H9 (cell line): ENCODE measurements at regions not wholly inside any gene's neighbourhood (a gene's known extent, or its start where the extent isn't known, plus 50 kb on each side); places are given as distances from the start of the nearest gene placed in this dataset.

Experiments
- DNase-seq: peaks from one replicate; pipeline ENCODE4 v3.0.0-alpha.2; 2017
- H2AFZ ChIP-seq: one replicate; pipeline ENCODE4 v1.6.1; 2013; ENCODE audit warnings: mild to moderate bottlenecking, low read length, control low read depth, moderate library complexity
- H2AK5ac ChIP-seq: 2 replicates; pipeline ENCODE4 v1.6.1; 2013; ENCODE audit warnings: low read length, control low read depth, mixed read lengths; ENCODE audit not compliant: insufficient read length
- H2BK120ac ChIP-seq: one replicate; pipeline ENCODE4 v1.6.1; 2013; ENCODE audit warnings: low read depth, mild to moderate bottlenecking, low read length, control low read depth, inconsistent platforms; ENCODE audit not compliant: poor library complexity, severe bottlenecking
- H2BK12ac ChIP-seq: 2 replicates; pipeline ENCODE4 v1.6.1; 2013; ENCODE audit warnings: low read length, control low read depth, mixed read lengths, low read depth; ENCODE audit not compliant: insufficient read length
- H2BK15ac ChIP-seq: 2 replicates; pipeline ENCODE4 v1.6.1; 2013; ENCODE audit warnings: low read depth, low read length, control low read depth
- H2BK20ac ChIP-seq: one replicate; pipeline ENCODE4 v1.6.1; 2013; ENCODE audit warnings: low read depth, mild to moderate bottlenecking, low read length, control low read depth, inconsistent platforms; ENCODE audit not compliant: poor library complexity, severe bottlenecking
- H2BK5ac ChIP-seq: 2 replicates; pipeline ENCODE4 v1.6.1; 2013; ENCODE audit warnings: low read length, control low read depth, mixed read lengths; ENCODE audit not compliant: insufficient read length
- H3K14ac ChIP-seq: 2 replicates; pipeline ENCODE4 v1.6.1; 2013; ENCODE audit warnings: low read length, control low read depth; ENCODE audit not compliant: insufficient read depth
- H3K18ac ChIP-seq: 2 replicates; pipeline ENCODE4 v1.6.1; 2013; ENCODE audit warnings: low read depth, mild to moderate bottlenecking, mixed read lengths, low read length, control low read depth; ENCODE audit not compliant: insufficient read length
- H3K23ac ChIP-seq: 2 replicates; pipeline ENCODE4 v1.6.1; 2013; ENCODE audit warnings: low read length, control low read depth, mixed read lengths, low read depth; ENCODE audit not compliant: insufficient read length
- H3K23me2 ChIP-seq: 2 replicates; pipeline ENCODE4 v1.6.1; 2013; ENCODE audit warnings: low read depth, mild to moderate bottlenecking, mixed read lengths, low read length, control low read depth; ENCODE audit not compliant: insufficient read length, poor library complexity, severe bottlenecking
- H3K27ac ChIP-seq: 2 replicates; pipeline ENCODE4 v1.5.1; 2013; ENCODE audit warnings: low read length, control low read depth, mixed read lengths, low read depth; ENCODE audit not compliant: insufficient read length
- H3K27me3 ChIP-seq: 2 replicates; pipeline ENCODE4 v1.6.1; 2013; ENCODE audit warnings: low read length, control low read depth, inconsistent platforms; ENCODE audit not compliant: insufficient read depth
- H3K4ac ChIP-seq: 2 replicates; pipeline ENCODE4 v1.6.1; 2013; ENCODE audit warnings: low read depth, mild to moderate bottlenecking, control low read depth, inconsistent platforms, low read length, moderate library complexity
- H3K4me1 ChIP-seq: 2 replicates; pipeline ENCODE4 v1.6.1; 2013; ENCODE audit warnings: low read length, control low read depth, inconsistent platforms; ENCODE audit not compliant: insufficient read depth
- H3K4me2 ChIP-seq: 2 replicates; pipeline ENCODE4 v1.6.1; 2013; ENCODE audit warnings: low read length, control low read depth, mixed read lengths; ENCODE audit not compliant: insufficient read length, insufficient read depth
- H3K56ac ChIP-seq: 2 replicates; pipeline ENCODE4 v1.6.1; 2013; ENCODE audit warnings: low read depth, mild to moderate bottlenecking, mixed read lengths, low read length, control low read depth; ENCODE audit not compliant: insufficient read length
- H3K79me1 ChIP-seq: 2 replicates; pipeline ENCODE4 v1.6.1; 2013; ENCODE audit warnings: low read depth, mild to moderate bottlenecking, moderate library complexity, low read length, control low read depth, inconsistent platforms; ENCODE audit not compliant: insufficient read depth, poor library complexity, severe bottlenecking
- H3K79me2 ChIP-seq: 2 replicates; pipeline ENCODE4 v1.6.1; 2013; ENCODE audit warnings: low read length, control low read depth, inconsistent platforms; ENCODE audit not compliant: insufficient read depth
- H3K9ac ChIP-seq: 2 replicates; pipeline ENCODE4 v1.6.1; 2013; ENCODE audit warnings: low read length, control low read depth, mixed read lengths; ENCODE audit not compliant: insufficient read length; ENCODE audit errors: extremely low read depth
- H3K9me3 ChIP-seq: one replicate; pipeline ENCODE4 v1.6.1; 2013; ENCODE audit warnings: low read depth, low read length, inconsistent platforms; ENCODE audit not compliant: control insufficient read depth
- H3T11ph ChIP-seq: one replicate; pipeline ENCODE4 v1.6.1; 2013; ENCODE audit warnings: mild to moderate bottlenecking, low read length, control low read depth, inconsistent platforms
- H4K20me1 ChIP-seq: one replicate; pipeline ENCODE4 v1.6.1; 2013; ENCODE audit not compliant: control insufficient read depth, insufficient read length, insufficient read depth
- H4K5ac ChIP-seq: 2 replicates; pipeline ENCODE4 v1.6.1; 2013; ENCODE audit warnings: low read depth, mild to moderate bottlenecking, mixed read lengths, low read length, control low read depth; ENCODE audit not compliant: insufficient read length
- H4K8ac ChIP-seq: replicated peaks from 2 replicates; pipeline ENCODE4 v1.6.1; 2013; ENCODE audit warnings: low read length, control low read depth, mixed read lengths, low read depth; ENCODE audit not compliant: insufficient read length
- H4K91ac ChIP-seq: 2 replicates; pipeline ENCODE4 v1.6.1; 2013; ENCODE audit warnings: low read depth, mild to moderate bottlenecking, moderate library complexity, mixed read lengths, low read length, control low read depth; ENCODE audit not compliant: insufficient read length
- H3K27ac Mint-ChIP-seq, 3 experiments: 2 replicates in 2 of 3; 3 replicates in 1 of 3; pipeline ENCODE4 v1.8.0; 2020 to 2021; ENCODE audit warnings: mixed read lengths in 3 of 3, mild to moderate bottlenecking in 1 of 3, moderate library complexity in 1 of 3
- H3K27me3 Mint-ChIP-seq: 2 replicates; pipeline ENCODE4 v1.8.0; 2021; ENCODE audit warnings: low read depth, mild to moderate bottlenecking, moderate library complexity, mixed read lengths
- H3K36me3 Mint-ChIP-seq, 3 experiments: 2 replicates in 2 of 3; 3 replicates in 1 of 3; pipeline ENCODE4 v1.8.0; 2020 to 2021; ENCODE audit warnings: low read depth in 3 of 3, mixed read lengths in 3 of 3; ENCODE audit not compliant: insufficient read depth in 1 of 3
- H3K4me1 Mint-ChIP-seq, 2 experiments: 2 replicates each; pipeline ENCODE4 v1.8.0; 2020; ENCODE audit warnings: mixed read lengths in 2 of 2
- H3K4me3 Mint-ChIP-seq, 2 experiments: 2 replicates in 1 of 2; 3 replicates in 1 of 2; pipeline ENCODE4 v1.8.0; 2020 to 2021; ENCODE audit warnings: mild to moderate bottlenecking in 2 of 2, mixed read lengths in 2 of 2, moderate library complexity in 1 of 2
- H3K9me3 Mint-ChIP-seq, 2 experiments: 2 replicates in 1 of 2; 3 replicates in 1 of 2; pipeline ENCODE4 v1.8.0; 2020; ENCODE audit warnings: mild to moderate bottlenecking in 2 of 2, mixed read lengths in 2 of 2, moderate library complexity in 1 of 2
- CTCF ChIP-seq: fragments of 200-600 bp; sonication (generic); conservative IDR thresholded peaks from 3 replicates; pipeline ENCODE4 v1.8.0; 2021; ENCODE audit warnings: antibody characterized with exemption, mild to moderate bottlenecking
- WGBS: extraction: QIAGEN DNeasy Blood & Tissue Kit; methylation state at CpG from one replicate; pipeline ENCODE4 v1.1.7; 2013; ENCODE audit warnings: missing lambda C conversion rate, low lambda C conversion rate, mixed read lengths; ENCODE audit not compliant: insufficient read length; ENCODE audit errors: extremely low coverage; 5-methylcytosine and 5-hydroxymethylcytosine counted together

GRCh38 chr5:54695198-54695966, 177.8 kb downstream of the SNX18 start:
- no peaks in the 10 kb centered on the region for H4K20me1 ChIP-seq
- no peak overlapping the region for H3T11ph ChIP-seq
- H3K4me1 ChIP-seq, result no peaks in the 10 kb centered on the region
- no peak overlapping the region for H3K56ac ChIP-seq
- Mint-ChIP-seq H3K4me1 (no peaks in the 10 kb centered on the region), H3K4me3 (no peak overlapping the region), H3K27me3 (no peaks in the 10 kb centered on the region), H3K27ac (no peak overlapping the region), H3K9me3 (no peaks in the 10 kb centered on the region), H3K36me3 (no peaks in the 10 kb centered on the region)
- H4K8ac ChIP-seq, result no peak overlapping the region
- H2BK15ac ChIP-seq, result no peak overlapping the region
- no peak overlapping the region for H2AK5ac ChIP-seq
- H2BK20ac ChIP-seq, result no peak overlapping the region
- H4K5ac ChIP-seq, result no peak overlapping the region
- no peak for TF ChIP-seq CTCF
- H4K91ac ChIP-seq, result no peak overlapping the region
- no peak overlapping the region for H3K4me2 ChIP-seq
- no peaks in the 10 kb centered on the region for H3K79me1 ChIP-seq
- H3K9ac ChIP-seq, result no peak overlapping the region
- no peak overlapping the region for H3K14ac ChIP-seq
- H2BK5ac ChIP-seq, result no peak overlapping the region
- H3K18ac ChIP-seq, result no peak overlapping the region
- no peak overlapping the region for H3K23ac ChIP-seq
- no peak overlapping the region for H2BK120ac ChIP-seq
- no peaks in the 10 kb centered on the region for H3K23me2 ChIP-seq
- DNase-seq, result no peak
- H2AFZ ChIP-seq, result no peak overlapping the region
- no peak overlapping the region for H3K27ac ChIP-seq
- no peak overlapping the region for H2BK12ac ChIP-seq
- no peaks in the 10 kb centered on the region for H3K79me2 ChIP-seq
- H3K4ac ChIP-seq, result no peak overlapping the region
- no CpG with 5 or more reads among the region's 5 CpGs for WGBS
- no peaks in the 10 kb centered on the region for H3K27me3 ChIP-seq
- H3K9me3 ChIP-seq, result no peaks in the 10 kb centered on the region
